ENCODE measurements at regions not wholly inside any gene's neighbourhood (a gene's known extent, or its start where the extent isn't known, plus 50 kb on each side); places are given as distances from the start of the nearest gene placed in this dataset.

GRCh38 chr4:11223311-11223710 lies 205.4 kb downstream of the HS3ST1 start (continued):
- TF ChIP-seq POU5F1 (IDR thresholded peaks at IDR 0.05; ENCODE audit: low read depth, low read length) (no peak), CEBPB (IDR thresholded peaks at IDR 0.05; ENCODE audit: low read depth, low read length) (no peak), RAD21 (IDR thresholded peaks at IDR 0.05 in 1 of 2, conservative IDR thresholded peaks at IDR 0.05 in 1 of 2; ENCODE audit: low read depth in 2 of 2, low read length in 2 of 2) (no peak), YY1 (IDR thresholded peaks at IDR 0.05; ENCODE audit: low read depth, low read length) (no peak), FOSL1 (IDR thresholded peaks at IDR 0.05; ENCODE audit: insufficient read depth, low read depth, low read length) (no peak)

Data from H1 (cell line).